GM12878 (cell line): ENCODE measurements at regions not wholly inside any gene's neighbourhood (a gene's known extent, or its start where the extent isn't known, plus 50 kb on each side); places are given as distances from the start of the nearest gene placed in this dataset.

Experiments
- ATAC-seq: fragments of 200-7000 bp; cut with Tn5 transposase; 3 replicates; pipeline ENCODE4 v1.9.1; 2020; ENCODE audit warnings: mild to moderate bottlenecking, moderate library complexity
- BruUV-seq: library from RNA; stranded (reverse); fragments of 400-500 nt; replicated peaks from 2 replicates; lab custom pipeline; 2021; lab: Mats Ljungman, UMichigan
- CTCF ChIA-PET: fragments of 300-600 bp; sonication (Branson Sonifier 250); formaldehyde crosslinking; extraction: SDS; loops from one replicate; lab custom pipeline; 2021; ENCODE audit warnings: inconsistent platforms; lab: Yijun Ruan, JAX
- POLR2A ChIA-PET: fragments of 350-600 bp; formaldehyde crosslinking; extraction: SDS; loops from one replicate; lab custom pipeline; 2021; ENCODE audit warnings: inconsistent platforms; lab: Charles Lee
- RAD21 ChIA-PET: fragments of 300-600 bp; sonication (Branson Sonifier 250); formaldehyde crosslinking; loops from one replicate; lab custom pipeline; 2023; ENCODE audit warnings: antibody characterized with exemption; ENCODE audit not compliant: unreplicated experiment; lab: Charles Lee
- SMC1A ChIA-PET: fragments of 300-600 bp; sonication (Branson Sonifier 250); formaldehyde crosslinking; loops from one replicate; lab custom pipeline; 2023; ENCODE audit not compliant: unreplicated experiment, uncharacterized antibody; lab: Charles Lee
- DNase-seq: peaks from one replicate; pipeline ENCODE4 v3.0.0-alpha.2; 2011; ENCODE audit warnings: low read depth, low spot score
- FAIRE-seq: peaks from 3 replicates; lab custom pipeline; 2011; peaks lifted over from hg19 to GRCh38; lab: Jason Lieb, UNC
- H2AFZ ChIP-seq: 2 replicates; pipeline ENCODE4 v1.6.0; 2011; ENCODE audit warnings: low read depth, low read length, control low read depth; ENCODE audit not compliant: control insufficient read depth
- H3K27ac ChIP-seq: 2 replicates; pipeline ENCODE4 v1.5.1; 2011; ENCODE audit warnings: control low read depth; ENCODE audit not compliant: control insufficient read depth, insufficient read depth
- H3K27me3 ChIP-seq, 2 experiments: replicated peaks in 1 of 2; 2 replicates each; pipeline versions ENCODE4 v1.6.0 to v1.6.1; 2011; ENCODE audit warnings: low read length in 1 of 2; ENCODE audit not compliant: control insufficient read depth in 2 of 2, insufficient read depth in 2 of 2
- H3K36me3 ChIP-seq, 2 experiments: 2 replicates each; pipeline ENCODE4 v1.5.1; 2011; ENCODE audit warnings: low read length in 1 of 2; ENCODE audit not compliant: control insufficient read depth in 2 of 2, insufficient read depth in 2 of 2
- H3K4me1 ChIP-seq: 2 replicates; pipeline ENCODE4 v1.6.1; 2011; ENCODE audit warnings: mild to moderate bottlenecking, low read length, moderate library complexity, mixed read lengths; ENCODE audit not compliant: control insufficient read depth, insufficient read depth
- H3K4me2 ChIP-seq: 2 replicates; pipeline ENCODE4 v1.6.0; 2011; ENCODE audit warnings: control low read depth; ENCODE audit not compliant: control insufficient read depth, insufficient read depth
- H3K4me3 ChIP-seq: fragments of 200-600 bp; sonication (generic); 2 replicates; pipeline ENCODE4 v1.5.1; 2016
- H3K79me2 ChIP-seq: 2 replicates; pipeline ENCODE4 v1.6.0; 2011; ENCODE audit warnings: low read length; ENCODE audit not compliant: control insufficient read depth, insufficient read depth
- H3K9ac ChIP-seq: 2 replicates; pipeline ENCODE4 v1.8.0; 2011; ENCODE audit warnings: low read length, control low read depth, mixed read lengths; ENCODE audit not compliant: control insufficient read depth, insufficient read depth
- H3K9me3 ChIP-seq: replicated peaks from 3 replicates; pipeline ENCODE4 v1.5.1; 2011; ENCODE audit warnings: mild to moderate bottlenecking, low read length; ENCODE audit not compliant: control insufficient read depth, insufficient read depth
- H4K20me1 ChIP-seq: 2 replicates; pipeline ENCODE4 v1.6.0; 2011; ENCODE audit not compliant: control insufficient read depth, insufficient read depth
- BCL3 ChIP-seq: IDR thresholded peaks from 2 replicates; pipeline ENCODE4 v1.6.1; 2011; ENCODE audit warnings: borderline replicate concordance, low read depth, mild to moderate bottlenecking, moderate library complexity, low read length; ENCODE audit not compliant: insufficient read depth, poor library complexity, severe bottlenecking
- CHD2 ChIP-seq: IDR thresholded peaks from 2 replicates; pipeline ENCODE4 v1.6.1; 2011; ENCODE audit warnings: low read depth, low read length, improper control_type of control experiment, borderline replicate concordance
- FOXK2 ChIP-seq: fragments of 450-650 bp; IDR thresholded peaks from 2 replicates; pipeline ENCODE4 v1.6.1; 2017; ENCODE audit warnings: mild to moderate bottlenecking, moderate library complexity
- IRF3 ChIP-seq: fragments of 450-650 bp; IDR thresholded peaks from 2 replicates; pipeline ENCODE4 v1.6.1; 2014; ENCODE audit warnings: mild to moderate bottlenecking
- KAT2A ChIP-seq: conservative IDR thresholded peaks from 2 replicates; pipeline ENCODE4 v1.6.1; 2011; ENCODE audit warnings: low read depth, low read length; ENCODE audit not compliant: control insufficient read depth
- LARP7 ChIP-seq: fragments of 450-650 bp; IDR thresholded peaks from 2 replicates; pipeline ENCODE4 v1.6.1; 2017; ENCODE audit warnings: mild to moderate bottlenecking
- MTA3 ChIP-seq: IDR thresholded peaks from 2 replicates; pipeline ENCODE4 v1.6.1; 2012; ENCODE audit warnings: low read length, inconsistent platforms, borderline replicate concordance
- PBX3 ChIP-seq: IDR thresholded peaks from 2 replicates; pipeline ENCODE4 v1.6.1; 2011; ENCODE audit warnings: mild to moderate bottlenecking, low read depth, low read length, moderate library complexity; ENCODE audit not compliant: insufficient replicate concordance
- TCF3 ChIP-seq: IDR thresholded peaks from 2 replicates; pipeline ENCODE4 v1.6.1; 2012; ENCODE audit warnings: low read depth, mild to moderate bottlenecking, low read length, borderline replicate concordance; ENCODE audit not compliant: insufficient read depth
- WGBS: methylation state at CpG from one replicate; pipeline ENCODE4 v1.1.6; 2016; ENCODE audit warnings: low lambda C conversion rate; ENCODE audit not compliant: insufficient replicate concordance, insufficient coverage; ENCODE audit errors: missing lambda C conversion rate; 5-methylcytosine and 5-hydroxymethylcytosine counted together
- in situ Hi-C: fragments of 300-500 bp; cut with MboI; formaldehyde crosslinking; loops from 9 replicates; pipeline ENCODE4 v1.14.3; 2018; ENCODE audit warnings: mixed read lengths
- intact Hi-C: fragments of 100-400 bp; cut with micrococcal nuclease; formaldehyde crosslinking; loops from one replicate; pipeline ENCODE4 v1.14.2; 2022; ENCODE audit not compliant: unreplicated experiment
- TF ChIP-seq, protein P1 (sequence below): fragments of 150-350 bp; IDR thresholded peaks from 2 replicates; pipeline ENCODE4 v1.6.1; 2014; ENCODE audit warnings: mild to moderate bottlenecking, low read depth, low read length

- no peaks in the 10 kb centered on the region for H3K4me1 ChIP-seq
- RAD21 ChIA-PET, result no interaction called here
- in situ Hi-C loops, result no loop called here
- DNase-seq (no peak), ATAC-seq (no peak), FAIRE-seq (no peak)
- no peaks in the 10 kb centered on the region; a peak in 1 of 4 replicates for H3K27me3 ChIP-seq
- POLR2A ChIA-PET, result no interaction called here
- no TSS peak for BruUV-seq
- no peak overlapping the region for H3K27ac ChIP-seq
- intact Hi-C loops, result no loop called here
- H3K9ac ChIP-seq, result no peak overlapping the region
- H2AFZ ChIP-seq, result no peak overlapping the region
- no peaks in the 10 kb centered on the region for H3K36me3 ChIP-seq
- no peak overlapping the region for H3K4me3 ChIP-seq
- H4K20me1 ChIP-seq, result no peaks in the 10 kb centered on the region
- CTCF ChIA-PET, result no interaction called here
- WGBS, result 97% methylated on average over 2 of the region's 2 CpGs
- TF ChIP-seq BCL3 (no peak), CHD2 (no peak), FOXK2 (no peak), MTA3 (no peak), IRF3 (no peak), LARP7 (no peak), KAT2A (no peak), TCF3 (no peak), PBX3 (no peak)
- TF ChIP-seq, protein P1, sequence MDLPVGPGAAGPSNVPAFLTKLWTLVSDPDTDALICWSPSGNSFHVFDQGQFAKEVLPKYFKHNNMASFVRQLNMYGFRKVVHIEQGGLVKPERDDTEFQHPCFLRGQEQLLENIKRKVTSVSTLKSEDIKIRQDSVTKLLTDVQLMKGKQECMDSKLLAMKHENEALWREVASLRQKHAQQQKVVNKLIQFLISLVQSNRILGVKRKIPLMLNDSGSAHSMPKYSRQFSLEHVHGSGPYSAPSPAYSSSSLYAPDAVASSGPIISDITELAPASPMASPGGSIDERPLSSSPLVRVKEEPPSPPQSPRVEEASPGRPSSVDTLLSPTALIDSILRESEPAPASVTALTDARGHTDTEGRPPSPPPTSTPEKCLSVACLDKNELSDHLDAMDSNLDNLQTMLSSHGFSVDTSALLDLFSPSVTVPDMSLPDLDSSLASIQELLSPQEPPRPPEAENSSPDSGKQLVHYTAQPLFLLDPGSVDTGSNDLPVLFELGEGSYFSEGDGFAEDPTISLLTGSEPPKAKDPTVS, result no peak
- no peak overlapping the region for H3K4me2 ChIP-seq
- H3K9me3 ChIP-seq, result no peaks in the 10 kb centered on the region
- H3K79me2 ChIP-seq, result no peaks in the 10 kb centered on the region
- SMC1A ChIA-PET, result no interaction called here
These were observed 510.0 kb downstream of the XYLT1 start for GRCh38 chr16:16960785-16961184.
